ENCODE measurements at regions not wholly inside any gene's neighbourhood (a gene's known extent, or its start where the extent isn't known, plus 50 kb on each side); places are given as distances from the start of the nearest gene placed in this dataset.

DNA sequence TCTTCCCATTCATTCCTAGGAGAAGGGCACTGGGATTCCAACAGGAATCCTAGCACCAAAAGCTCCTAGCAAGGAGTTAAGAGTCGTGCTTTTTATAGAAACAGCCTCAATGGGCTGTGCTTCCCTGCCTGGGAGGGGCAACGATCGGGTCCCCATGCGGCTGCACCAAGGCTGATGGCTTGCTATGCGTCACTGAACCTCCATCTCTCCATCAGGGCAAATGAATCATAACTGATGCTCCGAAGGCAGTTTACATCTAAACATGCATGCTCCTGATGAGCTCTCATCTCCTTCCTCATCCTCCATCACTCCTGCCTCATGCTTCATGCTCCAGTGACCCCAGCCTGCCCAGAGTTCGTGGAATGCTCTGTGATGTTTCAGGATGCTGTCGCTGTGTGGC, 270.5 kb downstream of the FOXL1 start:
- intact Hi-C loops (cut with micrococcal nuclease; ENCODE audit: unreplicated experiment), result no loop called here
- no peaks in the 10 kb centered on the region for H3K4me1 ChIP-seq (ENCODE audit: insufficient read depth, low read length, poor library complexity, severe bottlenecking)
- no peak overlapping the region for H3K4me3 ChIP-seq (ENCODE audit: low read depth, low read length, poor library complexity, severe bottlenecking)
- no peak overlapping the region for H3K27ac ChIP-seq (ENCODE audit: low read depth, low read length, poor library complexity, severe bottlenecking)
- DNase-seq (ENCODE audit: low spot score), result no peak
- BruUV-seq (replicated peaks), result no TSS peak
- TF ChIP-seq, protein P1, sequence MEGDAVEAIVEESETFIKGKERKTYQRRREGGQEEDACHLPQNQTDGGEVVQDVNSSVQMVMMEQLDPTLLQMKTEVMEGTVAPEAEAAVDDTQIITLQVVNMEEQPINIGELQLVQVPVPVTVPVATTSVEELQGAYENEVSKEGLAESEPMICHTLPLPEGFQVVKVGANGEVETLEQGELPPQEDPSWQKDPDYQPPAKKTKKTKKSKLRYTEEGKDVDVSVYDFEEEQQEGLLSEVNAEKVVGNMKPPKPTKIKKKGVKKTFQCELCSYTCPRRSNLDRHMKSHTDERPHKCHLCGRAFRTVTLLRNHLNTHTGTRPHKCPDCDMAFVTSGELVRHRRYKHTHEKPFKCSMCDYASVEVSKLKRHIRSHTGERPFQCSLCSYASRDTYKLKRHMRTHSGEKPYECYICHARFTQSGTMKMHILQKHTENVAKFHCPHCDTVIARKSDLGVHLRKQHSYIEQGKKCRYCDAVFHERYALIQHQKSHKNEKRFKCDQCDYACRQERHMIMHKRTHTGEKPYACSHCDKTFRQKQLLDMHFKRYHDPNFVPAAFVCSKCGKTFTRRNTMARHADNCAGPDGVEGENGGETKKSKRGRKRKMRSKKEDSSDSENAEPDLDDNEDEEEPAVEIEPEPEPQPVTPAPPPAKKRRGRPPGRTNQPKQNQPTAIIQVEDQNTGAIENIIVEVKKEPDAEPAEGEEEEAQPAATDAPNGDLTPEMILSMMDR (conservative IDR thresholded peaks at IDR 0.05; ENCODE audit: low read depth, low read length), result no peak
- TF ChIP-seq EZH2 (IDR thresholded peaks at IDR 0.05; ENCODE audit: borderline replicate concordance, low read depth, low read length, poor library complexity, severe bottlenecking), result no peak
- H3K36me3 ChIP-seq (ENCODE audit: insufficient read depth, low read length, poor library complexity, severe bottlenecking), result no peaks in the 10 kb centered on the region
- no peaks in the 10 kb centered on the region for H3K9me3 ChIP-seq (ENCODE audit: low read depth, low read length, poor library complexity, severe bottlenecking)
- H3K27me3 ChIP-seq (replicated peaks; ENCODE audit: insufficient read depth, low read depth, low read length, poor library complexity), result no peaks in the 10 kb centered on the region
- ChIA-PET POLR2A (ENCODE audit: low non-redundant PET) (no interaction called here), CTCF (no interaction called here)

DNA sequence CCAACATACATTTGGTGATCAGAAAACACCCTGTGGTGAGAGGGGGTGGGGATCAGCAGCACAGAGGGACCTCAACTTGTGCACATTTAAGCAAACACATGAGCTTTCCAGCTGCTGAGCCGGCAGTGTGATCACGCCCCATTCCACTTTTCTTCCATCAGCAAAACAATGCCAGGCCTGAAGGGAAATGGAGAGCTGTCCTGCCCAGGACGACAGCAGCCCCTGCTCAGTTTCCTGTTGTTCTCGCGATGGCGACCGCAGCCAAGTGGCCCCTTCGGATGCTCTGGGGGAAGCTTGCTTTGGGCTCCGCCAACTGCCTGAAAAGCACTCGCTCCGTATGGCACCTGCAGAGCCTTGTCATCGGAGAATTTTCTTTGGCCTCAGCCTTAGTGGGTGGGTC, 272.3 kb downstream of the FOXL1 start:
- no peaks in the 10 kb centered on the region for H3K4me1 ChIP-seq (ENCODE audit: insufficient read depth, low read length, poor library complexity, severe bottlenecking)
- CTCF ChIA-PET, result no interaction called here
- no peak overlapping the region for H3K4me3 ChIP-seq (ENCODE audit: low read depth, low read length, poor library complexity, severe bottlenecking)
- intact Hi-C loops (cut with micrococcal nuclease; ENCODE audit: unreplicated experiment), result no loop called here
- POLR2A ChIA-PET (ENCODE audit: low non-redundant PET), result no interaction called here
- peaks cover 2% of the 10 kb centered on the region for H3K27me3 ChIP-seq (replicated peaks; ENCODE audit: insufficient read depth, low read depth, low read length, poor library complexity)
- no peaks in the 10 kb centered on the region for H3K9me3 ChIP-seq (ENCODE audit: low read depth, low read length, poor library complexity, severe bottlenecking)
- no peak for DNase-seq (ENCODE audit: low spot score)
- no peak for TF ChIP-seq EZH2 (IDR thresholded peaks at IDR 0.05; ENCODE audit: borderline replicate concordance, low read depth, low read length, poor library complexity, severe bottlenecking)
- TF ChIP-seq, protein P1 (conservative IDR thresholded peaks at IDR 0.05; ENCODE audit: low read depth, low read length), result no peak
- no TSS peak for BruUV-seq (replicated peaks)
- no peaks in the 10 kb centered on the region for H3K36me3 ChIP-seq (ENCODE audit: insufficient read depth, low read length, poor library complexity, severe bottlenecking)
- no peak overlapping the region for H3K27ac ChIP-seq (ENCODE audit: low read depth, low read length, poor library complexity, severe bottlenecking)

DNA sequence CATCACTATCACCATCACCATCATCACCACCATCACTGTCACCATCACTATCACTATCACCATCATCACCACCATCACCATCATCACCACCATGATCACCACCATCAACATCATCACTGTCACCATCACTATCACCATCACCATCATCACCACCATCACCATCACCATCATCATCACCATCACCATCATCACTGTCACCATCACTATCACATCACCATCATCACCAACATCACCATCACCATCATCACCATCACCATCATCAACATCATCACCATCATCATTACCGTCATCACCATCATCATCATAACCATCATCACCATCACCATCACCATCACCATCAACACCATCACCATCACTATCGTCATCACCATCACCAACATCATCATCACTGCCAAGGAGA, 273.8 kb downstream of the FOXL1 start:
- Histone ChIP-seq H3K27me3 (replicated peaks; ENCODE audit: insufficient read depth, low read depth, low read length, poor library complexity) (peaks cover 2% of the 10 kb centered on the region), H3K27ac (ENCODE audit: low read depth, low read length, poor library complexity, severe bottlenecking) (no peak overlapping the region), H3K4me1 (ENCODE audit: insufficient read depth, low read length, poor library complexity, severe bottlenecking) (no peaks in the 10 kb centered on the region), H3K9me3 (ENCODE audit: low read depth, low read length, poor library complexity, severe bottlenecking) (no peaks in the 10 kb centered on the region), H3K4me3 (ENCODE audit: low read depth, low read length, poor library complexity, severe bottlenecking) (no peak overlapping the region), H3K36me3 (ENCODE audit: insufficient read depth, low read length, poor library complexity, severe bottlenecking) (no peaks in the 10 kb centered on the region)
- CTCF ChIA-PET, result no interaction called here
- POLR2A ChIA-PET (ENCODE audit: low non-redundant PET), result no interaction called here
- intact Hi-C loops (cut with micrococcal nuclease; ENCODE audit: unreplicated experiment), result no loop called here
- DNase-seq (ENCODE audit: low spot score), result no peak
- TF ChIP-seq, protein P1 (conservative IDR thresholded peaks at IDR 0.05; ENCODE audit: low read depth, low read length), result no peak
- TF ChIP-seq EZH2 (IDR thresholded peaks at IDR 0.05; ENCODE audit: borderline replicate concordance, low read depth, low read length, poor library complexity, severe bottlenecking), result no peak
- no TSS peak for BruUV-seq (replicated peaks)
